ENCODE measurements at regions not wholly inside any gene's neighbourhood (a gene's known extent, or its start where the extent isn't known, plus 50 kb on each side); places are given as distances from the start of the nearest gene placed in this dataset.

GRCh38 chr11:79931692-79932091 lies 490.9 kb upstream of the TENM4 start:
- Mint-ChIP-seq H3K4me3 (no peak overlapping the region), H3K27ac (no peak overlapping the region), H3K4me1 (peaks cover 4% of the 10 kb centered on the region), H3K36me3 (no peaks in the 10 kb centered on the region), H3K27me3 (ENCODE audit: insufficient read depth, low read depth) (peaks cover 5% of the 10 kb centered on the region), H3K9me3 (no peaks in the 10 kb centered on the region)
- Histone ChIP-seq H3K9me3 (ENCODE audit: low read depth) (no peaks in the 10 kb centered on the region), H3K79me2 (ENCODE audit: low read depth) (no peaks in the 10 kb centered on the region), H3K9ac (no peak overlapping the region), H3K4me3 (no peak overlapping the region), H3F3A (ENCODE audit: low read depth) (no peaks in the 10 kb centered on the region), H4K20me1 (ENCODE audit: low read depth) (no peaks in the 10 kb centered on the region), H2AFZ (replicated peaks) (no peak overlapping the region), H3K36me3 (no peaks in the 10 kb centered on the region), H3K4me1 (no peaks in the 10 kb centered on the region), H3K4me2 (no peak overlapping the region), H3K27ac (no peak overlapping the region), H3K27me3 (no peaks in the 10 kb centered on the region)
- DNase-seq (ENCODE audit: low spot score): no peak
- no peak for TF ChIP-seq CTCF (IDR thresholded peaks at IDR 0.05)
- no peak for TF ChIP-seq EZH2phosphoT487 (IDR thresholded peaks at IDR 0.05)
- no peak for TF ChIP-seq EZH2 (IDR thresholded peaks at IDR 0.05)

- no peaks in the 10 kb centered on the region for H3K4me1 Mint-ChIP-seq
- H3K9me3 ChIP-seq (ENCODE audit: low read depth): no peaks in the 10 kb centered on the region
- no peak overlapping the region for H3K27ac Mint-ChIP-seq
- H3K27me3 ChIP-seq: no peaks in the 10 kb centered on the region
- no peak overlapping the region for H3K4me3 ChIP-seq
- H3K27me3 Mint-ChIP-seq (ENCODE audit: insufficient read depth, low read depth): peaks cover 2% of the 10 kb centered on the region
- H3K27ac ChIP-seq: no peak overlapping the region
- H3K36me3 Mint-ChIP-seq: no peaks in the 10 kb centered on the region
- H2AFZ ChIP-seq (replicated peaks): no peak overlapping the region
- no peaks in the 10 kb centered on the region for H3K4me1 ChIP-seq
- H3K36me3 ChIP-seq: no peaks in the 10 kb centered on the region
- DNase-seq (ENCODE audit: low spot score): no peak
- H3K4me2 ChIP-seq: no peak overlapping the region
- H4K20me1 ChIP-seq (ENCODE audit: low read depth): no peaks in the 10 kb centered on the region
- TF ChIP-seq EZH2phosphoT487 (IDR thresholded peaks at IDR 0.05) (no peak), CTCF (IDR thresholded peaks at IDR 0.05) (no peak), EZH2 (IDR thresholded peaks at IDR 0.05) (no peak)
- no peaks in the 10 kb centered on the region for H3K79me2 ChIP-seq (ENCODE audit: low read depth)
- no peak overlapping the region for H3K9ac ChIP-seq
- no peak overlapping the region for H3K4me3 Mint-ChIP-seq
- no peaks in the 10 kb centered on the region for H3F3A ChIP-seq (ENCODE audit: low read depth)
- H3K9me3 Mint-ChIP-seq: no peaks in the 10 kb centered on the region
Observed at GRCh38 chr11:79926707-79927106, 485.9 kb upstream of the TENM4 start.

- H3F3A ChIP-seq (ENCODE audit: low read depth): no peaks in the 10 kb centered on the region
Observed at GRCh38 chr11:79925570-79925969, 484.7 kb upstream of the TENM4 start.

More at GRCh38 chr11:79925570-79925969, 484.7 kb upstream of the TENM4 start:
- Histone ChIP-seq H3K27ac (no peak overlapping the region), H3K9me3 (ENCODE audit: low read depth) (no peaks in the 10 kb centered on the region), H3K4me1 (no peaks in the 10 kb centered on the region), H4K20me1 (ENCODE audit: low read depth) (no peaks in the 10 kb centered on the region), H3K36me3 (no peaks in the 10 kb centered on the region), H3K27me3 (no peaks in the 10 kb centered on the region), H2AFZ (replicated peaks) (no peak overlapping the region), H3K79me2 (ENCODE audit: low read depth) (no peaks in the 10 kb centered on the region), H3K4me3 (no peak overlapping the region), H3K9ac (no peak overlapping the region), H3K4me2 (no peak overlapping the region)
- TF ChIP-seq EZH2 (IDR thresholded peaks at IDR 0.05) (no peak), EZH2phosphoT487 (IDR thresholded peaks at IDR 0.05) (no peak), CTCF (IDR thresholded peaks at IDR 0.05) (no peak)
- no peaks in the 10 kb centered on the region for H3K4me1 Mint-ChIP-seq
- peaks cover 2% of the 10 kb centered on the region for H3K27me3 Mint-ChIP-seq (ENCODE audit: insufficient read depth, low read depth)
- H3K9me3 Mint-ChIP-seq: no peaks in the 10 kb centered on the region
- no peak overlapping the region for H3K27ac Mint-ChIP-seq
- H3K36me3 Mint-ChIP-seq: no peaks in the 10 kb centered on the region
- no peak for DNase-seq (ENCODE audit: low spot score)
- no peak overlapping the region for H3K4me3 Mint-ChIP-seq

Data from neural progenitor cell (in vitro differentiated cells).